HAP-1 (cell line): ENCODE measurements at regions not wholly inside any gene's neighbourhood (a gene's known extent, or its start where the extent isn't known, plus 50 kb on each side); places are given as distances from the start of the nearest gene placed in this dataset.

Experiments used
- DNase-seq, 2 experiments: peaks; one replicate each; pipeline ENCODE4 v3.0.0-alpha.2; 2016 to 2020; ENCODE audit warnings: low spot score in 2 of 2
- H3K27me3 ChIP-seq: fragments of 250-450 bp; sonication (Bioruptor Pico); 2 replicates; pipeline ENCODE4 v1.5.1; 2020; ENCODE audit warnings: low read depth, mild to moderate bottlenecking, moderate library complexity
- H3K36me3 ChIP-seq: fragments of 250-450 bp; sonication (Bioruptor Pico); replicated peaks from 2 replicates; pipeline ENCODE4 v1.5.1; 2020; ENCODE audit warnings: mild to moderate bottlenecking
- H3K4me1 ChIP-seq: fragments of 250-450 bp; sonication (Bioruptor Pico); 2 replicates; pipeline ENCODE4 v1.5.1; 2020; ENCODE audit warnings: mild to moderate bottlenecking
- H3K4me3 ChIP-seq: fragments of 250-450 bp; sonication (Bioruptor Pico); 2 replicates; pipeline ENCODE4 v1.5.1; 2020; ENCODE audit warnings: mild to moderate bottlenecking, moderate library complexity
- H3K9me3 ChIP-seq: fragments of 250-450 bp; sonication (Bioruptor Pico); 2 replicates; pipeline ENCODE4 v1.5.1; 2020; ENCODE audit warnings: mild to moderate bottlenecking, moderate library complexity
- in situ Hi-C: fragments of 300-500 bp; cut with MboI; formaldehyde crosslinking; loops from 3 replicates; pipeline ENCODE4 v1.14.3; 2020; ENCODE audit warnings: low sequenced_read_pairs, inconsistent platforms, mixed read lengths

DNA sequence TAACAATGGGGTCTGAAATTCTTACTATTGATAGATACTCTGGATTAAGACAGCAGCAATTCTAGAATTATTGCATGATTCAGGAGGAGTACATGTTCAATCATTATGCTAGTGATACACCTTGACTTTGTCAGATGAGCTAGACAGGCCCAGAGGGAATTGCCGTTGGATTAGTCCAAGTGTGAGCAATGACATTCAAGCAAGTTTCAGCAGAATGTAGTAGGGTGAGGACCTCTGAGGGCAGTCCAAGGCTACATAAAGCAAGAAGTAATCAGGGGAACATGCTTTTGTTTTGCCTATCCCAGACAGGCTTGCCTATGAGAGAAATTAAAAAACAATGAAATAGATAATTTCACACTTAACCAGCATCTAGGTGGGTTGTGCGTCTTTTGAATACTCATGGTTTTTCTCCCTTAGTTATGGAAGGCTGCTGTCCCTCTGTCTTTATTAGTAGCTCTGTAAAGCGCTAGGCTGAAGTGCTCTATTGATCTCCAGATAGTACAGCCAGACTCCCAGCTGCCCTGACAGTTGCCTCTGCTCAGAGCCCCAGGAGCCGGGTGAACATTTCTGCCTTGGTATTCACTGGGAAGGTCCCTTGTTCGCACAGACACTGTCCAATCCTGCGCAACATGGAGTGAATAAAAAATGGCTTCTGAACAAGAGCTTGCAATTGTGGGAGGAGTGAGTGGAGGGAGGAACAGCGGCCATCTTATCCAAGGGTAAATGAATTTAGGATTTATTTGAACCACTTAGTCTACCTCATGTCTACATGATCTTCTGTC is 316.6 kb upstream of the ONECUT1 start:
- no peak overlapping the region for H3K4me3 ChIP-seq
- no peak for DNase-seq
- in situ Hi-C loops: no loop called here

GRCh38 chr15:53102483-53102882 is 312.3 kb upstream of the ONECUT1 start:
- no peaks in the 10 kb centered on the region for H3K9me3 ChIP-seq
- in situ Hi-C loops: no loop called here
- H3K4me1 ChIP-seq: no peaks in the 10 kb centered on the region
- no peaks in the 10 kb centered on the region for H3K36me3 ChIP-seq
- H3K27me3 ChIP-seq: no peaks in the 10 kb centered on the region
- no peak for DNase-seq
- no peak overlapping the region for H3K4me3 ChIP-seq

More for the DNA sequence above, 316.6 kb upstream of the ONECUT1 start:
- Histone ChIP-seq H3K36me3 (no peaks in the 10 kb centered on the region), H3K4me1 (no peaks in the 10 kb centered on the region), H3K9me3 (no peaks in the 10 kb centered on the region), H3K27me3 (no peaks in the 10 kb centered on the region)

- Histone ChIP-seq H3K4me1 (no peaks in the 10 kb centered on the region), H3K9me3 (no peaks in the 10 kb centered on the region), H3K27me3 (no peaks in the 10 kb centered on the region), H3K4me3 (no peak overlapping the region), H3K36me3 (no peaks in the 10 kb centered on the region)
- no peak for DNase-seq
- in situ Hi-C loops: no loop called here
Measured at GRCh38 chr15:53080484-53080883, 290.3 kb upstream of the ONECUT1 start.

DNA sequence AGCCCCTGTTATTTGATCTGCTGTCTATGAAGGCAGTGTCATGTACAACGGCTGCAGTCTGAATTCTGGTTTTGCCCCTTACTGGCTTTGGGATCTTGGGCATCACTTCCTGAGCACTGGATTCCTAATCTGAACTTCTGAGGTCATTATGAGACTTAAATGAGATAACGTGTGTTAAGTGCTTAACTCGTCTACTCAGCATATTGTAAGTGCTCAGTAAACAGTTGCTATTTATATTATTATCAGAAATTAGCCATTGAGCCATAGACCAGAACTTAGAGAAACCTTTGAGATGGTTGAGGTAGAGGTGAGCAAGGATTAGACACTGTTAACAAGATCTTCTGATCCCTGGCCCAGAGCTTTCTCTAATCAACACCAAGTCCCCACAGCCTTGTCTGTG is 284.1 kb upstream of the ONECUT1 start:
- no peaks in the 10 kb centered on the region for H3K9me3 ChIP-seq
- H3K4me1 ChIP-seq: no peaks in the 10 kb centered on the region
- H3K36me3 ChIP-seq: no peaks in the 10 kb centered on the region
- H3K4me3 ChIP-seq: no peak overlapping the region
- H3K27me3 ChIP-seq: no peaks in the 10 kb centered on the region
- in situ Hi-C loops: loop anchor here (25.0 kb wide), 1 partner anchor 287 kb away; the partner anchor contains the start of gene ONECUT1
- DNase-seq: no peak

- no peaks in the 10 kb centered on the region for H3K9me3 ChIP-seq
- H3K27me3 ChIP-seq: no peaks in the 10 kb centered on the region
- in situ Hi-C loops: loop anchor here (25.0 kb wide), 1 partner anchor 285 kb away; the partner anchor contains the start of gene ONECUT1
- no peaks in the 10 kb centered on the region for H3K4me1 ChIP-seq
- no peak overlapping the region for H3K4me3 ChIP-seq
- DNase-seq: peak in 1 of 2 experiments; percentile 70
- no peaks in the 10 kb centered on the region for H3K36me3 ChIP-seq
Measured at GRCh38 chr15:53072077-53072476, 281.9 kb upstream of the ONECUT1 start.

DNA sequence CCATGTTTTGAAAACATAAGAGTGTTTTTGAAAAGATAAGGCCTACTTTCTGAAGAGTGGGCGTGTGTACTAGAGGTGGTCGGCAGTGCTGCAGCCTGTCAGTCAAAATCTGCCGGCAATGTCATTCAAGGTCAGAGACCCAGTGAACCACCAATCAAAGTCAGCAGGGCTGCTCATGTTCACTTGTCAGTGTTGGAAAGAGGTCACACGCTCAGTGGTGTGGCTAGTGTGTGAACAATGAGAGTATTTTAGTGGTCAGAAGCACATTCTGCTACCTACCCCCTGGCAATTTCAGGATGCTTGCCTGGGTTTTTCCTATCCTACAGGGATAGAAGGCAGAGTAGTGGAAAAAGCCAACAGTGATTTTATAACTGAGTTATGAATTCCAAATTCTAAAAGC is 278.5 kb upstream of the ONECUT1 start:
- Histone ChIP-seq H3K36me3 (no peaks in the 10 kb centered on the region), H3K9me3 (no peaks in the 10 kb centered on the region), H3K27me3 (no peaks in the 10 kb centered on the region), H3K4me1 (no peaks in the 10 kb centered on the region), H3K4me3 (no peak overlapping the region)
- in situ Hi-C loops: loop anchor here (25.0 kb wide), 1 partner anchor 281 kb away; the partner anchor contains the start of gene ONECUT1
- no peak for DNase-seq

DNA sequence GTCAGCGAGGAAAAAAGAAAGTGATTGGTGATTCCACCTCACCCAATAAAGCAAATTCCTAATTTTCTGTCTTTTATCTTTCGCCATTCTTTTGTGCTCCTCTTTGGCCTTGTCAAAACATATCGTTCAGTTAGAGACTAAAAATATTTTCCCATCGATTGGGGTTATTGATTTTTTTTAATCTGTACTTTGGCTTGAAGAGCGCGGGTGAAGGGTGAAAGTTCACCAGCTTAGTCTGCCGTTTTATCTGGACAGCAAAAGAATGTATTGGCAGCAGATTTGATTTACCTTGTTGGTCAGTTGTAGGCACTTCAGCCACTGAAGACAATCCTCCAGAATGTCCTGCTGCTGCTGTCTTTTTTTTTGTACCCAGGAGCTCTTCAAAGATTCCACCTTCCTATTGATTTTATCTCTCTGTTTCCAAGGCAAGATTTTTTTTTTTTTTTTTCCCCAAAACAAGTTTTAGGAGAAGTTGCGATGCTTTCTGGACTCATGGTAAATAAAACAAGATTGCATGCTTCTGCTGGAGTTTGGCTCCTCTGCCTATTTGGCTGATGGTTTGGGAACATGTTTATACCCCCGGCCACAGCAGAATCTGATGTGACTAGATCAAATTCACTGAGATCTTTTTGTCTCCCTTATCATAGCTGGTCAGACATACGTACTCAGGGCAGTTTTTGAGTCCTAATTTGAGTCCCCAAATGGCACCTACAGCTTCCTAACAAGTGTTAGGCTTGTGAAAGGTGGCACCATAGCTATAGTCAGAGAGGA is 269.3 kb upstream of the ONECUT1 start:
- no peak for DNase-seq
- Histone ChIP-seq H3K27me3 (no peaks in the 10 kb centered on the region), H3K4me3 (no peak overlapping the region), H3K9me3 (no peaks in the 10 kb centered on the region), H3K4me1 (no peaks in the 10 kb centered on the region), H3K36me3 (no peaks in the 10 kb centered on the region)
- in situ Hi-C loops: loop anchor here (25.0 kb wide), 1 partner anchor 272 kb away; the partner anchor contains the start of gene ONECUT1

DNA sequence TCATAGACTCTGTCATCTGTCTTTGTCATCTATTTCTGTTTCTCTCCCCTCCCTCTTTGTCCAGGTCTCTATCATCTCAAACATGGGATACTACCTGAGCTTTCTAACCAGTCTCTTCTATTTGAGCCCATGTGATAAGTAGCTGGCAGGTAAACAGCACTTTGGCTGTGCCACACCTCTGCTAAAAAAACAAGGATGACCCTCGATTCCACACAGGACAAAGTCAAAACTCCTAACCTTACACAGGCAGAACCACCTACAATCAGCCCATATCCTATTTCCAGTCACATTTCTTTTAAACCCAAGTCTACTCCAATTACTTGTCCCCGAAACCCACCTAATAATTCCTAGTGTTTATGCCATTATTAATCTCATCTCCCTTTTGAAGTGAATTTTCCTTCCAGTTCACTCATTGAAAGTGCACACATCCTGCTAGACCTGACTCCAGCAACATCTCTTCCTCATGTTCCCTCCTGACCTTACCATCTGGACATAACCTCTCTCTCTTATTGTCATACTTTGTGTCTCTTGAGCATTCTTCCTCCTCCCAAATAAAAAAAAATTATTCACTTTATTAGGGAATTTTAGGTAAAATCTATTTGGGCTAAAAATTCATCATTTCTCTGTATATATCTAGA is 256.1 kb upstream of the ONECUT1 start:
- no peaks in the 10 kb centered on the region for H3K36me3 ChIP-seq
- H3K27me3 ChIP-seq: no peaks in the 10 kb centered on the region
- in situ Hi-C loops: no loop called here
- DNase-seq: no peak
- H3K4me3 ChIP-seq: no peak overlapping the region
- no peaks in the 10 kb centered on the region for H3K4me1 ChIP-seq
- no peaks in the 10 kb centered on the region for H3K9me3 ChIP-seq

DNA sequence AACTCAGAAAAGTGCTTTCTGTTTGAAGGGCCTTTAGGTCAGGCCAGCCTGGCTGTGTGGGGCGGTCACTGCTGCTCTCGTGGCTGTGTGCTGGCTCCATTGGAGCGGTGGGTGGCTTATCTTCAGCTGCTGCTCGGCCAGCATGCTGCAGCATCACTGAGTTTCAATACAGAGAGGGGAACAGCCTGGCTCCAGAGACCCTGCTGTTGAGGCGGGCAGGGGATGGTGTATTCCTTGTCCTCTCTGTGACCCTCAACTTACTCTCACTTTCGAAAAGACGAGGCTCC is 248.5 kb upstream of the ONECUT1 start:
- no peak for DNase-seq
- no peaks in the 10 kb centered on the region for H3K36me3 ChIP-seq
- no peaks in the 10 kb centered on the region for H3K9me3 ChIP-seq
- 0 out of 2 replicates have a peak, but pooled peaks cover 4% of the 10 kb centered on the region for H3K27me3 ChIP-seq
- no peaks in the 10 kb centered on the region for H3K4me1 ChIP-seq
- no peak overlapping the region for H3K4me3 ChIP-seq
- in situ Hi-C loops: no loop called here

- H3K36me3 ChIP-seq: no peaks in the 10 kb centered on the region
- H3K4me3 ChIP-seq: no peak overlapping the region
- H3K4me1 ChIP-seq: no peaks in the 10 kb centered on the region
- DNase-seq: no peak
- in situ Hi-C loops: no loop called here
- no peaks in the 10 kb centered on the region for H3K9me3 ChIP-seq
- H3K27me3 ChIP-seq: 0 out of 2 replicates have a peak, but pooled peaks cover 4% of the 10 kb centered on the region
Measured at GRCh38 chr15:53037904-53038654, 247.9 kb upstream of the ONECUT1 start.

- no peaks in the 10 kb centered on the region for H3K4me1 ChIP-seq
- in situ Hi-C loops: no loop called here
- no peak overlapping the region for H3K4me3 ChIP-seq
- H3K27me3 ChIP-seq: 0 out of 2 replicates have a peak, but pooled peaks cover 4% of the 10 kb centered on the region
- no peaks in the 10 kb centered on the region for H3K36me3 ChIP-seq
- H3K9me3 ChIP-seq: no peaks in the 10 kb centered on the region
- DNase-seq: no peak
Measured at GRCh38 chr15:53036641-53037040, 246.5 kb upstream of the ONECUT1 start.

GRCh38 chr15:53034767-53035245 is 244.7 kb upstream of the ONECUT1 start:
- in situ Hi-C loops: no loop called here
- Histone ChIP-seq H3K4me1 (no peaks in the 10 kb centered on the region), H3K36me3 (no peaks in the 10 kb centered on the region), H3K27me3 (0 out of 2 replicates have a peak, but pooled peaks cover 4% of the 10 kb centered on the region), H3K4me3 (no peak overlapping the region), H3K9me3 (no peaks in the 10 kb centered on the region)
- no peak for DNase-seq

DNA sequence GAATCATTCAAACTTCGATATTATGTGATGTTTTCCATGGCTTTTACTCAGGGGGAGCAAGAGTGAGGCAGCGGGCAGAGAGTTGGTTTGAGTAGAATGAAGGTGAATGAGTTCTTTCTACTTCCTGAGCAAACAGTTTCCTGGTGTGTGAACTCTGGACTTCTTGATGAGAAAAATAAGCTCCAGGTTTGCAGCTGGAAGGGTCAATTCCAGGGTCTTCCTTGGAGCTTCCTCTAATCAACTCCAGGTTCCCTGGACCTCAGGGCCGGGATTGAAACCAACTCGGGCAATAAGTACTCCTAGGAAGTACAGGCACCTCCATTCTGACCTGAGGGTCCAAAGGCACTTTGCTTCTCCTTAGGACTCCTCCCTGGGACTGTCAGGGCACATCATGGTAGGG is 243.6 kb upstream of the ONECUT1 start:
- DNase-seq: no peak
- no peaks in the 10 kb centered on the region for H3K4me1 ChIP-seq
- in situ Hi-C loops: no loop called here

More for the DNA sequence above, 243.6 kb upstream of the ONECUT1 start:
- no peaks in the 10 kb centered on the region for H3K36me3 ChIP-seq
- 0 out of 2 replicates have a peak, but pooled peaks cover 4% of the 10 kb centered on the region for H3K27me3 ChIP-seq
- no peak overlapping the region for H3K4me3 ChIP-seq
- H3K9me3 ChIP-seq: no peaks in the 10 kb centered on the region
